Vagina (tissue), 2 donors: ENCODE measurements at regions not wholly inside any gene's neighbourhood (a gene's known extent, or its start where the extent isn't known, plus 50 kb on each side); places are given as distances from the start of the nearest gene placed in this dataset.
"Not testable (repeated sequence)": the region's sequence is repeated elsewhere in the genome, so short reads cannot be mapped to it uniquely, and the experiment has no call there.

Experiments used
- DNase-seq, 2 donors: peaks; one replicate each; pipeline ENCODE4 v3.0.0-alpha.2; 2017; ENCODE audit errors: extremely low spot score in 2 of 2
- H3K27ac ChIP-seq: fragments of 200-600 bp; sonication (generic); one replicate; pipeline ENCODE4 v1.5.1; 2019
- H3K27me3 ChIP-seq: fragments of 200-600 bp; sonication (generic); one replicate; pipeline ENCODE4 v1.5.1; 2019
- H3K36me3 ChIP-seq, 2 donors: fragments of 200-600 bp; sonication (generic); one replicate each; pipeline ENCODE4 v1.5.1; 2017 to 2019
- H3K4me1 ChIP-seq: fragments of 200-600 bp; sonication (generic); one replicate; pipeline ENCODE4 v1.5.1; 2019
- H3K4me3 ChIP-seq, 2 donors: fragments of 200-600 bp; sonication (generic); 1 replicate in 1 of 2; 2 replicates in 1 of 2; pipeline ENCODE4 v1.5.1; 2016 to 2019
- H3K9me3 ChIP-seq: fragments of 200-600 bp; sonication (generic); one replicate; pipeline ENCODE4 v1.5.1; 2019
- CTCF ChIP-seq, 3 experiments: fragments of 450-650 bp in 2 of 3; fragments of 200-600 bp in 1 of 3; sonication (generic) in 1 of 3; IDR thresholded peaks; one replicate each; pipeline ENCODE4 v1.5.1; 2017 to 2019; ENCODE audit warnings: antibody characterized with exemption in 3 of 3, mild to moderate bottlenecking in 2 of 3, moderate library complexity in 2 of 3
- POLR2A ChIP-seq, 2 donors: fragments of 450-650 bp; IDR thresholded peaks; one replicate each; pipeline ENCODE4 v1.6.1; 2017; ENCODE audit warnings: antibody characterized with exemption in 2 of 2, mild to moderate bottlenecking in 2 of 2, moderate library complexity in 2 of 2
- POLR2AphosphoS5 ChIP-seq, 2 donors: sonication (generic); formaldehyde crosslinking; IDR thresholded peaks; one replicate each; pipeline ENCODE4 v1.9.0; 2017; ENCODE audit warnings: antibody characterized with exemption in 2 of 2, mild to moderate bottlenecking in 2 of 2, low read depth in 1 of 2; ENCODE audit not compliant: insufficient read depth in 1 of 2
- intact Hi-C: fragments of 100-400 bp; cut with DNase I; formaldehyde crosslinking; loops from one replicate; pipeline ENCODE4 v1.15.1; 2023

- H3K9me3 ChIP-seq: no peaks in the 10 kb centered on the region
- H3K27ac ChIP-seq: no peak overlapping the region
- no peak overlapping the region for H3K4me3 ChIP-seq
- no peak for DNase-seq
- no peaks in the 10 kb centered on the region for H3K36me3 ChIP-seq
- TF ChIP-seq POLR2A (IDR thresholded peaks at IDR 0.05): no peak
- TF ChIP-seq CTCF (IDR thresholded peaks at IDR 0.05): no peak
- no peak for TF ChIP-seq POLR2AphosphoS5 (IDR thresholded peaks at IDR 0.05; ENCODE audit: insufficient read depth in 1 of 2, low read depth in 1 of 2)
- H3K27me3 ChIP-seq: no peaks in the 10 kb centered on the region
- no peaks in the 10 kb centered on the region for H3K4me1 ChIP-seq
- intact Hi-C loops: no loop called here
Measured at GRCh38 chr10:21343087-21343486, 182.4 kb downstream of the SKIDA1 start.

GRCh38 chr10:21342499-21342898, 183.0 kb downstream of the SKIDA1 start:
- DNase-seq, intact Hi-C loops, H3K36me3 ChIP-seq, H3K27me3 ChIP-seq, H3K4me3 ChIP-seq, H3K9me3 ChIP-seq, H3K27ac ChIP-seq, H3K4me1 ChIP-seq: not testable (repeated sequence)

GRCh38 chr10:21340331-21340730, 185.2 kb downstream of the SKIDA1 start:
- no peaks in the 10 kb centered on the region for H3K36me3 ChIP-seq
- intact Hi-C loops: no loop called here
- H3K27ac ChIP-seq: no peak overlapping the region
- no peaks in the 10 kb centered on the region for H3K9me3 ChIP-seq
- DNase-seq: no peak
- TF ChIP-seq POLR2AphosphoS5 (IDR thresholded peaks at IDR 0.05; ENCODE audit: insufficient read depth in 1 of 2, low read depth in 1 of 2): no peak
- no peak for TF ChIP-seq CTCF (IDR thresholded peaks at IDR 0.05)
- TF ChIP-seq POLR2A (IDR thresholded peaks at IDR 0.05): no peak
- H3K27me3 ChIP-seq: no peaks in the 10 kb centered on the region
- H3K4me3 ChIP-seq: no peak overlapping the region
- peaks cover 10% of the 10 kb centered on the region for H3K4me1 ChIP-seq

GRCh38 chr10:21337171-21337792, 188.2 kb downstream of the SKIDA1 start:
- intact Hi-C loops: no loop called here

GRCh38 chr10:21336476-21337170, 188.9 kb downstream of the SKIDA1 start:
- intact Hi-C loops: no loop called here
- TF ChIP-seq CTCF (IDR thresholded peaks at IDR 0.05) (no peak), POLR2A (IDR thresholded peaks at IDR 0.05) (no peak), POLR2AphosphoS5 (IDR thresholded peaks at IDR 0.05; ENCODE audit: insufficient read depth in 1 of 2, low read depth in 1 of 2) (no peak)
- Histone ChIP-seq H3K27ac (no peak overlapping the region), H3K36me3 (no peaks in the 10 kb centered on the region), H3K4me1 (peaks cover 19% of the 10 kb centered on the region), H3K9me3 (no peaks in the 10 kb centered on the region), H3K4me3 (no peak overlapping the region), H3K27me3 (no peaks in the 10 kb centered on the region)
- DNase-seq: no peak

More at GRCh38 chr10:21337171-21337792, 188.2 kb downstream of the SKIDA1 start:
- Histone ChIP-seq H3K27me3 (no peaks in the 10 kb centered on the region), H3K9me3 (no peaks in the 10 kb centered on the region), H3K4me3 (no peak overlapping the region), H3K4me1 (peaks cover 19% of the 10 kb centered on the region), H3K36me3 (no peaks in the 10 kb centered on the region), H3K27ac (no peak overlapping the region)
- DNase-seq: no peak
- TF ChIP-seq CTCF (IDR thresholded peaks at IDR 0.05): no peak
- no peak for TF ChIP-seq POLR2A (IDR thresholded peaks at IDR 0.05)
- TF ChIP-seq POLR2AphosphoS5 (IDR thresholded peaks at IDR 0.05; ENCODE audit: insufficient read depth in 1 of 2, low read depth in 1 of 2): no peak
